ENCODE measurements at regions not wholly inside any gene's neighbourhood (a gene's known extent, or its start where the extent isn't known, plus 50 kb on each side); places are given as distances from the start of the nearest gene placed in this dataset.

- Histone ChIP-seq H3K9me3 (ENCODE audit: control extremely low read depth in 1 of 5, control insufficient read depth in 4 of 5, insufficient read depth in 2 of 5, low read depth in 1 of 5, low read length in 4 of 5) (no peaks in the 10 kb centered on the region), H3K36me3 (ENCODE audit: control insufficient read depth in 4 of 4, insufficient read depth in 4 of 4, low read length in 3 of 4) (no peaks in the 10 kb centered on the region), H3K4me1 (ENCODE audit: control extremely low read depth in 1 of 4, control insufficient read depth in 4 of 4, insufficient read depth in 4 of 4, low read length in 3 of 4) (no peaks in the 10 kb centered on the region), H3K27ac (ENCODE audit: insufficient read depth in 1 of 2, low read depth in 1 of 2, low read length in 2 of 2, poor library complexity in 1 of 2, severe bottlenecking in 2 of 2) (no peak overlapping the region), H3K27me3 (replicated peaks in 2 of 5; ENCODE audit: control insufficient read depth in 4 of 5, insufficient read depth in 5 of 5, low read length in 4 of 5) (peaks cover 0 to 10% (median 4%) of the 10 kb centered on the region in 5 experiments), H3K4me3 (ENCODE audit: control insufficient read depth in 1 of 7, extremely low read depth in 1 of 7, insufficient read depth in 4 of 7, low read depth in 2 of 7, low read length in 6 of 7) (no peak overlapping the region)
- no peak for DNase-seq
- WGBS (ENCODE audit: insufficient coverage) = 100% methylated on average over 3 of the region's 4 CpGs
- ChIA-PET POLR2A (no interaction called here), CTCF (no interaction called here)
Observed at GRCh38 chr7:42483886-42484285, 246.9 kb upstream of the GLI3 start.

GRCh38 chr7:42479816-42480633 lies 243.0 kb upstream of the GLI3 start:
- no peaks in the 10 kb centered on the region for H3K4me1 ChIP-seq (ENCODE audit: control extremely low read depth in 1 of 4, control insufficient read depth in 4 of 4, insufficient read depth in 4 of 4, low read length in 3 of 4)
- H3K9me3 ChIP-seq (ENCODE audit: control extremely low read depth in 1 of 5, control insufficient read depth in 4 of 5, insufficient read depth in 2 of 5, low read depth in 1 of 5, low read length in 4 of 5) = no peaks in the 10 kb centered on the region
- 92% methylated on average over 5 of the region's 9 CpGs for WGBS (ENCODE audit: insufficient coverage)
- no peak overlapping the region for H3K27ac ChIP-seq (ENCODE audit: insufficient read depth in 1 of 2, low read depth in 1 of 2, low read length in 2 of 2, poor library complexity in 1 of 2, severe bottlenecking in 2 of 2)
- CTCF ChIA-PET = interaction anchor here (2.2 kb wide), 1 partner anchor 13 kb away, joined by 5 read pairs; no protein-coding TSS in a partner anchor
- H3K36me3 ChIP-seq (ENCODE audit: control insufficient read depth in 4 of 4, insufficient read depth in 4 of 4, low read length in 3 of 4) = no peaks in the 10 kb centered on the region
- no peak overlapping the region for H3K4me3 ChIP-seq (ENCODE audit: control insufficient read depth in 1 of 7, extremely low read depth in 1 of 7, insufficient read depth in 4 of 7, low read depth in 2 of 7, low read length in 6 of 7)
- peaks cover 0 to 8% (median 4%) of the 10 kb centered on the region in 5 experiments for H3K27me3 ChIP-seq (replicated peaks in 2 of 5; ENCODE audit: control insufficient read depth in 4 of 5, insufficient read depth in 5 of 5, low read length in 4 of 5)
- POLR2A ChIA-PET = no interaction called here
- no peak for DNase-seq

- Histone ChIP-seq H3K4me3 (ENCODE audit: control insufficient read depth in 1 of 7, extremely low read depth in 1 of 7, insufficient read depth in 4 of 7, low read depth in 2 of 7, low read length in 6 of 7) (no peak overlapping the region), H3K27ac (ENCODE audit: insufficient read depth in 1 of 2, low read depth in 1 of 2, low read length in 2 of 2, poor library complexity in 1 of 2, severe bottlenecking in 2 of 2) (no peak overlapping the region), H3K27me3 (replicated peaks in 2 of 5; ENCODE audit: control insufficient read depth in 4 of 5, insufficient read depth in 5 of 5, low read length in 4 of 5) (peaks cover 0 to 8% (median 4%) of the 10 kb centered on the region in 5 experiments), H3K36me3 (ENCODE audit: control insufficient read depth in 4 of 4, insufficient read depth in 4 of 4, low read length in 3 of 4) (no peaks in the 10 kb centered on the region), H3K9me3 (ENCODE audit: control extremely low read depth in 1 of 5, control insufficient read depth in 4 of 5, insufficient read depth in 2 of 5, low read depth in 1 of 5, low read length in 4 of 5) (no peaks in the 10 kb centered on the region), H3K4me1 (ENCODE audit: control extremely low read depth in 1 of 4, control insufficient read depth in 4 of 4, insufficient read depth in 4 of 4, low read length in 3 of 4) (no peaks in the 10 kb centered on the region)
- ChIA-PET POLR2A (no interaction called here), CTCF (no interaction called here)
- no CpG with 5 or more reads among the region's 3 CpGs for WGBS (ENCODE audit: insufficient coverage)
- DNase-seq = no peak
Observed at GRCh38 chr7:42479452-42479815, 242.4 kb upstream of the GLI3 start.

GRCh38 chr7:42478717-42479116 lies 241.7 kb upstream of the GLI3 start:
- H3K9me3 ChIP-seq (ENCODE audit: control extremely low read depth in 1 of 5, control insufficient read depth in 4 of 5, insufficient read depth in 2 of 5, low read depth in 1 of 5, low read length in 4 of 5) = no peaks in the 10 kb centered on the region
- 100% methylated on average over 1 of the region's 6 CpGs for WGBS (ENCODE audit: insufficient coverage)
- H3K4me3 ChIP-seq (ENCODE audit: control insufficient read depth in 1 of 7, extremely low read depth in 1 of 7, insufficient read depth in 4 of 7, low read depth in 2 of 7, low read length in 6 of 7) = no peak overlapping the region
- no peak overlapping the region for H3K27ac ChIP-seq (ENCODE audit: insufficient read depth in 1 of 2, low read depth in 1 of 2, low read length in 2 of 2, poor library complexity in 1 of 2, severe bottlenecking in 2 of 2)
- DNase-seq = no peak
- CTCF ChIA-PET = no interaction called here
- no peaks in the 10 kb centered on the region for H3K36me3 ChIP-seq (ENCODE audit: control insufficient read depth in 4 of 4, insufficient read depth in 4 of 4, low read length in 3 of 4)
- POLR2A ChIA-PET = no interaction called here
- H3K27me3 ChIP-seq (replicated peaks in 2 of 5; ENCODE audit: control insufficient read depth in 4 of 5, insufficient read depth in 5 of 5, low read length in 4 of 5) = peaks cover 0 to 8% (median 2%) of the 10 kb centered on the region in 5 experiments
- H3K4me1 ChIP-seq (ENCODE audit: control extremely low read depth in 1 of 4, control insufficient read depth in 4 of 4, insufficient read depth in 4 of 4, low read length in 3 of 4) = no peaks in the 10 kb centered on the region

- DNase-seq = no peak
- Histone ChIP-seq H3K27ac (ENCODE audit: insufficient read depth in 1 of 2, low read depth in 1 of 2, low read length in 2 of 2, poor library complexity in 1 of 2, severe bottlenecking in 2 of 2) (no peak overlapping the region), H3K4me1 (ENCODE audit: control extremely low read depth in 1 of 4, control insufficient read depth in 4 of 4, insufficient read depth in 4 of 4, low read length in 3 of 4) (no peaks in the 10 kb centered on the region), H3K27me3 (replicated peaks in 2 of 5; ENCODE audit: control insufficient read depth in 4 of 5, insufficient read depth in 5 of 5, low read length in 4 of 5) (peaks cover 0 to 2% (median 0%) of the 10 kb centered on the region in 5 experiments), H3K9me3 (ENCODE audit: control extremely low read depth in 1 of 5, control insufficient read depth in 4 of 5, insufficient read depth in 2 of 5, low read depth in 1 of 5, low read length in 4 of 5) (no peaks in the 10 kb centered on the region), H3K4me3 (ENCODE audit: control insufficient read depth in 1 of 7, extremely low read depth in 1 of 7, insufficient read depth in 4 of 7, low read depth in 2 of 7, low read length in 6 of 7) (no peak overlapping the region), H3K36me3 (ENCODE audit: control insufficient read depth in 4 of 4, insufficient read depth in 4 of 4, low read length in 3 of 4) (no peaks in the 10 kb centered on the region)
- ChIA-PET CTCF (no interaction called here), POLR2A (no interaction called here)
- WGBS (ENCODE audit: insufficient coverage) = 95% methylated on average over 2 of the region's 2 CpGs
Observed at GRCh38 chr7:42476255-42476654, 239.2 kb upstream of the GLI3 start.

GRCh38 chr7:42475082-42475481 lies 238.1 kb upstream of the GLI3 start:
- no peaks in the 10 kb centered on the region for H3K9me3 ChIP-seq (ENCODE audit: control extremely low read depth in 1 of 5, control insufficient read depth in 4 of 5, insufficient read depth in 2 of 5, low read depth in 1 of 5, low read length in 4 of 5)
- H3K27ac ChIP-seq (ENCODE audit: insufficient read depth in 1 of 2, low read depth in 1 of 2, low read length in 2 of 2, poor library complexity in 1 of 2, severe bottlenecking in 2 of 2) = no peak overlapping the region
- H3K27me3 ChIP-seq (replicated peaks in 2 of 5; ENCODE audit: control insufficient read depth in 4 of 5, insufficient read depth in 5 of 5, low read length in 4 of 5) = no peaks in the 10 kb centered on the region
- ChIA-PET POLR2A (no interaction called here), CTCF (no interaction called here)
- no peak overlapping the region for H3K4me3 ChIP-seq (ENCODE audit: control insufficient read depth in 1 of 7, extremely low read depth in 1 of 7, insufficient read depth in 4 of 7, low read depth in 2 of 7, low read length in 6 of 7)
- no peaks in the 10 kb centered on the region for H3K36me3 ChIP-seq (ENCODE audit: control insufficient read depth in 4 of 4, insufficient read depth in 4 of 4, low read length in 3 of 4)
- no peaks in the 10 kb centered on the region for H3K4me1 ChIP-seq (ENCODE audit: control extremely low read depth in 1 of 4, control insufficient read depth in 4 of 4, insufficient read depth in 4 of 4, low read length in 3 of 4)
- DNase-seq = no peak
- 93% methylated on average over 4 of the region's 5 CpGs for whole genome bisulfite sequencing (ENCODE audit: insufficient coverage)

GRCh38 chr7:42473099-42473498 lies 236.1 kb upstream of the GLI3 start:
- ChIA-PET CTCF (no interaction called here), POLR2A (no interaction called here)
- H3K4me1 ChIP-seq (ENCODE audit: control extremely low read depth in 1 of 4, control insufficient read depth in 4 of 4, insufficient read depth in 4 of 4, low read length in 3 of 4) = no peaks in the 10 kb centered on the region
- no peak for DNase-seq
- 94% methylated on average over 3 of the region's 5 CpGs for WGBS (ENCODE audit: insufficient coverage)
- H3K27me3 ChIP-seq (replicated peaks in 2 of 5; ENCODE audit: control insufficient read depth in 4 of 5, insufficient read depth in 5 of 5, low read length in 4 of 5) = no peaks in the 10 kb centered on the region
- no peaks in the 10 kb centered on the region for H3K9me3 ChIP-seq (ENCODE audit: control extremely low read depth in 1 of 5, control insufficient read depth in 4 of 5, insufficient read depth in 2 of 5, low read depth in 1 of 5, low read length in 4 of 5)
- H3K36me3 ChIP-seq (ENCODE audit: control insufficient read depth in 4 of 4, insufficient read depth in 4 of 4, low read length in 3 of 4) = no peaks in the 10 kb centered on the region
- no peak overlapping the region for H3K27ac ChIP-seq (ENCODE audit: insufficient read depth in 1 of 2, low read depth in 1 of 2, low read length in 2 of 2, poor library complexity in 1 of 2, severe bottlenecking in 2 of 2)
- no peak overlapping the region for H3K4me3 ChIP-seq (ENCODE audit: control insufficient read depth in 1 of 7, extremely low read depth in 1 of 7, insufficient read depth in 4 of 7, low read depth in 2 of 7, low read length in 6 of 7)

Data from common myeloid progenitor, CD34-positive (primary cell).